Posterior vena cava (tissue), 2 donors: ENCODE measurements at regions not wholly inside any gene's neighbourhood (a gene's known extent, or its start where the extent isn't known, plus 50 kb on each side); places are given as distances from the start of the nearest gene placed in this dataset.

Source experiments
- DNase-seq: peaks from one replicate; pipeline ENCODE4 v3.0.0-alpha.2; 2020; ENCODE audit warnings: low spot score
- intact Hi-C, 2 donors: fragments of 100-400 bp; cut with DNase I; formaldehyde crosslinking; loops; one replicate each; pipeline versions ENCODE4 v1.14.1 to v1.14.2; 2022 to 2023
- donor health status: DM: yes; HTN: yes; CAD: no.
- donor health status: DM: yes; HTN: yes; CAD: no.

DNA sequence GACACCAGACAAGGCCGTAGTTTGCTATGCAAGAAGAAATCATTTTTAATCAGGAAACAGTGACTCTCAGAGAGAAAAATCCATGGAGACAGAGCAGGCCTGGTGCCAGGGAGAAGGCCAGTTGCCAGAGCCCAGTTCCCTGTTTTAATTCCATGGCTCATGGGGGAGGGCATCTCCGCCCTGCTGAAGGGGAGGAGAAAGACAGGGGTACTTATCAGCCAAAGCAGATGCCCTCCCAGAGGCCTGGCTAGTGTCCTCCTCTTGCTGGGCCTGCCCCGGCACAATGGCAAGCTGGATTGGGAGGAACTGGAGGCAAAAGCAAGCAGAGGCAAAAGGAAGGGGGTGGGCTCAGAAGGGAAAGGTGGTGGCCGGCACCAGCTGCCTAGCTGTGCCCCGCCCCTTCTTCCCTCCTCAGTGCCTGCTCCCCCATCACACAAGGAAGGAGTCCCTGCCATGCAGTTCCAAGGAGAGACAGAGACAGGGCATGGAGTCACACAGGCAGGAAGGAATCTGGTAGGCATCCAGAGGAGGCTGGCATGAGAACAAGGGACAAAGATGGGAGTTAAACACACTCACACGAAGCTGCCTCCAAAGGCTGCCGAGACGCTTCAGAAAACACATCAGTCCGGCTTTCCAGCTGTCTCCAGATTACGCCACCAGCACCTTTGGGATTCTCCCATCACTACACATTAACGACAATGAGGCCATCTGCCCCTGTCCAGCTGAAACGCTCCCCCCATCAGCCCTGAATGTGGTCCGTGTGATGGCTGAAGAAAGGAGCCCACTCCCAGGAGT is 591.8 kb downstream of the BUD13 start:
- intact Hi-C loops: no loop called here
- DNase-seq: no peak

DNA sequence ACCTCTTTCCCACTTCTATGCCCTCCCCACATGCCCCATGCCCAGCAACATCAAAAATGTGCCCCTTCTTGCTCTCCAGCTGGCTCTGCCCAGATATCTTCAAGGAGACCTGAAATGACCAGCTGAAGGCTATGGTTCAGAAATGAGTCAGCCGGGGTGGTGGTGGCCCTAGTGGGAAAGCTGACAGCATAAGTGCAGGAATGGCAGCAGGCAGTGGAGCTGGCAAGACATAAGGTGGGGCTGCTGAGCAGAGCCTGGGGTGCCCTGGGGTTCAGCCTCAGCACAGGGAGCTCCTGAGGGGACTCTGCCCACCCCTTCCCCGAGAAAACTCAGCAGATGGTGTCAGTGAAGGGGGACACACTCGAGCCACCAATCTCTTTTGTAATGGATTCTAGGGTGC is 593.4 kb downstream of the BUD13 start:
- DNase-seq: no peak
- intact Hi-C loops: no loop called here

DNA sequence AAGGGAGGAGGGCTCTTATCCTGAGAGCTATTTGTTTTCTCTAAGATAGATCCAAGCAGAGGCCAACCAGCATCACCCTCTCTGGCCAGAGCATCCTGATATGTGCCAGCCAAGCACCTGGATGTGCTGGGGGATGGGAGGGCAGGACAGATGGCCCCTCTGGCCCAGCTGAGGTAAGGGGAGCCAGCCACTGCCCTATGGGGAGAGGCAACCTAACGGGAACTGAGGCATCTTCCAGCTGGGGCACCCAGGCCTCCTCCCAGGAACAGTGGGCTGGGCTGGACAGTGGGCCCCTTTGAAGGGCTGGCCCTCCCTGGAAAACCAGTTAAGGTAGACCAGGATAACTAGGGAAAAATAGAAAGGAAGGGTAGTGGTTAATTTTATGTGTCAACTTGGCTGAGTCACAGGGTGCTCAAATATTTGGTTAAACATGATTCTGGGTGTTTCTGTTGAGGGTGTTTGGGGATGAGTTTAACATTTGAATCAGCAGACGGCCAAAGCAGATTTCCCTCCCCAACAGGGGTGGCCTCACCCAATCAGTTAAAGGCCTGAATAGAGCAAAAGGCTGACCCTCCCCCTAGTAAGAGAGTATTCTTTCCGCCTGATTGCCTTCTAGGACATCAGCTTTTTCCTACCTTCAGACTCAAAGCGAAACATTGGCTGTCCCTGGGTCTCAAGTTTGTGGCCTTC is 595.1 kb downstream of the BUD13 start:
- intact Hi-C loops: no loop called here
- DNase-seq: no peak

DNA sequence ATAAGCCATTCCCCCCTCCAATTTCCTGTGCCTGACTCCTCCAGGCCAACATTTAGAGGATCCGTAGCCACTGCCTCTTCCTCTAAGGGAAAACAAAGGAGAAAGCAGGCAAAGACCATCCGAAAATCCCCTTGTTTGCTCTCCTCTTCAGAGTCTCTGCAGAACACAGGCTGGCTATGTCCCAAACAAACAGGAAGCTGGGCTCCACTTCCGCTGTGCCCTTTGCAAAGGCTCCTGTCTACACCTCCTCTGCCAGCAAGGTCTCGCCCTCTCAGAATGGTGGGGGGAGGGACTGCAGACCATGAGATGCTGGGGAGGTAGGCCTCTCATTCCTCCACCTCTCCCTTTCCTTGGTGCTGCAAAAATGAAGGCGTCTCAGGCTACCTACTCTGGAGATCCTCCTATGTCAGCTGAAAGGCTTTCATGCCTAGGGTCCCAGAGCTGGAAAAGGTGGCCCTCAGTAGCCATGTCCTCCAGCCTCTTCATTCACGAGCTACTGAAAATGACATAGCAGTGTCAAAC is 596.2 kb downstream of the BUD13 start:
- intact Hi-C loops: no loop called here
- no peak for DNase-seq

DNA sequence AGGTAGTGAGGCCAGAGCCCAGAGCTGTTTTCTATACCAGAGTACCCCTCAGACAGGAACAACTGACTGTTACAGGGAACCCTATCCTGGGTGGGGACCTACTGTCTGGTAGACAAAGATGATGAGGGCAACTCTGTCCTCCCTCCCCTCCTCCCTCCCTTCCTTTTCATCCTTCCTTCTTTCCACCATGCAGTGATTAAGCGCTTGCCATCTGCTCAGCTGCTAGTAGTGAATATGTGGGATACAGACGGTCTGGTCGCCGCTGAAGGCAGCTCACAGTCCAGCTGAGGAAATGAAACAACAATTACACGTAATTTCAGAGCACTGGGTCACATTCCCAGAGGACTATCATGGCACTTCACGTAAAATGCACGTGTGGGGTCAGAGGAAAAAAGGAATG is 597.1 kb downstream of the BUD13 start:
- no peak for DNase-seq

DNA sequence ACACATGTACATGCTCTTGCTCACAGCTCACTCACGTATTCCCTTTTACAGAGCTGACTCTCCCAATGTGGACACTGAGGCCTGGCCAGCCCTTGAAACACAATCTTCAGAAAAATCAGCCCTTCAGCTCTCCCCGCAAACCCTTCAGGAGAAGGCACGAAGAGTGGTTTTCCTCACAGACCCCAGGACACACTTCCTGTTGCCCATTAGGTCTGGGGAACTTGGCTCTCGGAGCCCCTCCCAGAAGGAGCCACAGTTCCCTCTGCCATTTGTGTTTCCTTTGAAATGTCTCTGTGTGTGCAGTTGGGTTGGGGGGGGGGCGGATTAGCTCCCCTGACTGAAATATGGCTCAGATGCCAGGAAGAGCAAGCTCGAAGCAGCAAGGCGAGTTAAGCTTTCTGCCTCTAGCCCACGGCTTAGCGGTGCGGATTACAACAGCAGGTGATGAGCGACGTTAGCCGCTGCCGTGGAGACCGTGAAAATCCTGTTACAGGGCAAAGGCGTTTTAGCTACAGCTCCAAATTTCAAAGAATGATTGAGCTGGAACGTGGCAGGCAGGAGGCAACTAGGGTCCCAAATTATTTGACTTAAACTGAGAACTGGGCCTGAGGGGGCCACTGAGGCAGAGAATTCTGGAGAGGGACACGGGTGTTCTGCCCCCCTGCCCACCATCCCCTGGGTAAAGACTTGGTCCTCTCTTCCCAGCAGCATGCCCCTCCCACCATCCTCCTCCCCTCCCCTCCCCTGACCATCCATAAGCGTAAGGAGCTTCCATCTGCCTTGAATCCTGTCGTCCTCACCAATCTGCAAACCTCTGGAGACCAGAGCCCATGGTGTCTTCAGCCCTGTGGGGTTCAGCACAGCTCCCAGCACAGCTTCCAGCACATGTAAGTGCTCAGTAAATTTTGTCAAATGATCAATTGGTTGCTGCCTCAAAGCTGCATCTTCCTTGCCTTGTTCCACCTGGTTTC is 598.6 kb downstream of the BUD13 start:
- DNase-seq: no peak
- intact Hi-C loops: no loop called here

More for the DNA sequence above, 597.1 kb downstream of the BUD13 start:
- intact Hi-C loops: no loop called here

DNA sequence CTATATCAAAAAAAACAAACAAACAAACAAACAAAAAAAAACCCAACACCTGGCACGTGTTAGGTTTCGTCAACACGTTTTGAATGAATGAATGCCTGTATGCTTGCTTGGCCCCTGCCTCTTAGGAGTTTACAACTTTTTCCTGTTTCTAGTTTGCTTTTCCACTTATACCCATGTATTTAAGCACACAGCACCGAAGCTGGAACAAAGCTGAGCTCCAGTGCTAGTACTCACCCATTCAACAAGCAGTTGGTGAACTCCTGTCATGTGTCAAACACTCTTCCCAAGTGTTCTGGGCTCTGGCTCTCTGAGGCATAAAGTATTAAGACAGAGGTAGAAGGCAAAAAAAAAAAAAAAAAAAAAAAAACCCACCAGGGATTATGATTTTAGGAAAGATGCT is 599.3 kb downstream of the BUD13 start:
- intact Hi-C loops: no loop called here
- no peak for DNase-seq

DNA sequence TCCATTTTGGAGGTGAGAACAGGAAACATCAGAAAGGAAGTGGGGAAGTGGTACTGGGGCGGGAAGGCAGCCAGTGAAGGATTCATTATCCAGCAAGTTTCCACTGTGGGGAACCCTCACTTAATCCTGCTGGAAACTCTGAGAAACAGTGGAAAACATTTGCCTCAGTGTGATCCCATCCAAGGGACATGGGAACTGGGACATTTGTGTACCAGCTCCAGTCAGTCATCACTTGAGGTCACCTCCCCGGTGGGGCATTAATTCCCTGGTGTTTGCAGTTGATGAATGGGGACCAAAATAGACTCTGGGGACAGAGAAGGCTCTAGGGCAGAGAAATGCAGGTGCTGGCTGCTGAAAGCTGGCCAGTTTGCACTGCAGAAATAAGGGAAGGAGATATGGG is 599.9 kb downstream of the BUD13 start:
- DNase-seq: no peak
- intact Hi-C loops: no loop called here

DNA sequence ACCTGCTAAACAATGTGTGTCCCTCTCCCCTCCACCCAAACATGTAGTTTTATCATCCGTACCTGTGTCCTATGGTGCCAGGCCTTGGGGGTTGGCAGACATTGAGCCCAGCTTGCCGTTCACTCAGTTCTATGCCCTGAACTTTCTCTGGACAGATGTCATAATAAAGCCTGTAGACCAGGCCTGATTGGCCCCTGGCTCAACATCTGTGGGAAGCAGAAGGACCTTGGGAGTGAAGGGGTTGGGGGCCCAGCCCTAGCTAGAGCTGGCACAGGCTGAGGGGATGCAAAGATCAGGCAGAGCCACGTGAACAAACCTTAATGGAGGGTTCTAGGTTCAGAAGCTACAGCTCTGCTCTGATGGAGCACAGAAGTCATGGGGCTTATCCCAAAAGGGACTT is 600.6 kb downstream of the BUD13 start:
- intact Hi-C loops: no loop called here

DNA sequence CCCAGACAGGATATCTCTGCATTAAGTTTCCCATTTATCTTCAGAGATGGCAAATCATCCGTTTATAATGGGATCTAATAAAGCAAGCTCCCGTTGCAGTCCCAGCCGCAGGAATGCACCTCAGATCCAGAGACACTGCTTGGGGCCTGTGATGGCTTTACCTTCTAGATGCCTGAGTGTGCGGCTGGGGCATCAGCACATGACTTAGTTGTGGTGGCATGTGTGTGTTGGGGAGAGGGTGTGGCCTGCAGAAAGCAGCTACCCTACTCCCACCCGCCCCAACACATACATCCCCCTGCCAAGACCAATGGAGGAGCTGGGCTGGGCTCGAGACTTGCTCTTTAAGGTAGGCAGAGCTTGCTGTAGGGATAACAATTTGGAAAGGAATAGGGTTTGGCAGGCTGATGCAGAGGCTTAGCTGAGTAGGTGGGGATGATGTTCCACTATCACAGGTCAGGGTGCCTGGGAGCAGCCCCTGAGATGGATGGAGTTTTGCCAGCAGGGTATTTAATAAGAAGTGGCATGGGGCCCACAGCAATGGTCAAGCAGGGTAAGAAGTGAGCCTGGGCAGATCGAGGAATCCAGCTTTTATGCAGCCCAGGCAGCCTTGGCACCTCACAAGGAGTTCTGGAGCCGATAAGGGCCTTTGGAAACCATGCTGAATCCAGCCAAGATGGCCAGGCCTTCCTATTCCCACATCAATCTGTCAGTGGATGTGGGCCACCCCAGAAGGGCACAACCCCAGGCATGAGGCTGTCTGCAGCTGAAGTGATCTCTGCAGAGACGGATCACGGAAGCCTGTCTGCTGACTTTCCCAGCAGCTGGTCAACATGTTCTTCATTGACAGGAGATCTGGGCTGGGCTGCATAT is 601.3 kb downstream of the BUD13 start:
- DNase-seq: no peak
- intact Hi-C loops: no loop called here

More for the DNA sequence above, 600.6 kb downstream of the BUD13 start:
- no peak for DNase-seq

DNA sequence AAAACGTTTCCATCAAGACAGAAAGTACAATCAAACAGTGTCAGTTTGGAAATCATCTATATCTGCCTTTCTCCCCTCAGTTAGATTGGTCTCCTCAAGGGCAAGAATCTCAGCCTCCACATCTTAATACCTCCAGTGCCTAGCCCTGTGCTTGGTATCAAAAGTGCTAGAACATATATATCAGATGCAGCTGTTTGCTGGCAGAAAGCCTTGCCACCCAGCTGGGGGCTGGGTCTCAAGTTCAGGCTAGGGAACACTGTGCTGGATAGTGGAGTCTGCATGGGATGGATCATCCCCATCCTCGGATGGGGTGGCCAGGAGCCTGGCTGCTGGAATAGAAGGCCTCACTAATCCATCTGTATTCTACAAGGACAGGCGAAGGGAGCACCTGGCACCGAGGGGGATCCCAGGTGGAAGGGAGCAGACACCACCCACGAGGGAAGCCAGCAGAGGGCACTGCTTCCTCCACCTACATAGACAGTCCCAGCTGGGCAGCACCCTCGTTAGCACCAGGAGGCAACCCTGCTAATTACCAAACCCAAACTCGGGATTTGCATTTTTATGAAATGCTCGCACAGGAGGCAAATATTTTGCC is 602.2 kb downstream of the BUD13 start:
- no peak for DNase-seq
- intact Hi-C loops: no loop called here

DNA sequence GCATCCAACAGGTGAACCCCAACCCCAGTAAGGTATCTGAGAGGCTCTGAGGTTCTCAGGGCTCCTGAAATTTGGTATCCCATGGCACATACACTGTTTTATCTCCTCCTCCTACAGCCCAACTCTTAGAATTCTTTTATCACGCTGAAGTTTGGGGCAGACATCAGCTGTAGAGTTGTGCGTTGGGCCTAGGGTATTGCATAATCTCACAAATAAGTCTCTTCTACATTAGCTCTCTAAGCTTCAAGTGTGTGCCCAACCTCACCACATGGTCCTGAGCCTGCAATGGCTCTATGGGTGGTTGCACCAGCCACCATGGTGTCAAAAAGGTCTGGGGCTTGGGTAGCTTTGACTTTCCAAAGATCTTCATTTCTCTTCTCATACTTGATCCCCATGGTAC is 603.0 kb downstream of the BUD13 start:
- DNase-seq: no peak
- intact Hi-C loops: no loop called here

DNA sequence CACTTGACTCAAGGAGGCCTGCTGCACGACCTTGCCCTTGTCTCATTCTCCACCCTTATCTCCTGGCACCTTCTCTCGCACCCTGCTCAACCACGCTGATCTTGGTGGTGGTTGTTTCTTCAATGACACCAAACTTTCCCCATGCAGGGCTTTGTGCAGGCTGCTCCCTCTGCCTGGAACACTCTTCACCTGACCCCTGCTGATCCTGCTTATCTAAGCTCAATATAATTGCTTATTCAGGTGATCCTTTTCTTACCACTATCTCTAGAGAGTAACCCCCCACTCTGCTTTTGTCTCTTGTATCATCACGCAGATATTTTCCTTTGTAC is 604.4 kb downstream of the BUD13 start:
- no peak for DNase-seq
- intact Hi-C loops: no loop called here

DNA sequence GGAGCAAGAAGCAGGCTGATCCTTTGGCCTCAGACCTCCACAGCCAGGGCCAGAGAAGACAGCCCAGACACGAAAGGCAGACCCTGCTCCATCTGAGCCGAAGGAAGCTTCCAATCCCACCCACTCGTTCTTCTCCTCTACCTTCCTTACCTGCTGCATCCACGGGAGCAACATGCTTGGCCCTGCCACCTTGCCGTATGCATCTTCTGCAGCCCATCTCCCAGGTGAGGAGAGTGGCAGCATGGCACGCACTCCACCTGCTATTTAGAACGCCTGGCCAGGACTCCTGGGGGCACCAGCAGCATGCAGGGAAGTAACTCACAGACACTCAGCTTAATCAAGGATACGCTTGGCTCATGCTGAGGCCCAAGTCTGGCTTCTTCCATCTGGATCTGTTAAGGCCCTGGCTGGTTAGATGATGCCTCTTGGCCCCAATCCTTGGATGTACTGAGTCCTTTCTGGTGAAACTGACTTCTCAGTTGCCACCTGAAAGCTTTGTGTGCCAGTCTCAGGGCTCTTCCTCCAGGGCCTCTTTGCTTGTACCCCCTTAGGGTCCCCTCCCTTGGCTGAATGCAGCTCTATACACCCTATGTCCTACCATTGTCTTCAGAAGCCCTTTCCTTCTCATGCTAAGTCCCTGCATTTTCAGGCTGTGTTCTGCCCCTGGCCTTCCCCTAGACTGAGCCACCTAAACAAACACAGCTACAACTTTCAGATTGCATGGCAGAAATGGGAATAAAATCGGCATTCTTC is 604.9 kb downstream of the BUD13 start:
- intact Hi-C loops: no loop called here
- no peak for DNase-seq

DNA sequence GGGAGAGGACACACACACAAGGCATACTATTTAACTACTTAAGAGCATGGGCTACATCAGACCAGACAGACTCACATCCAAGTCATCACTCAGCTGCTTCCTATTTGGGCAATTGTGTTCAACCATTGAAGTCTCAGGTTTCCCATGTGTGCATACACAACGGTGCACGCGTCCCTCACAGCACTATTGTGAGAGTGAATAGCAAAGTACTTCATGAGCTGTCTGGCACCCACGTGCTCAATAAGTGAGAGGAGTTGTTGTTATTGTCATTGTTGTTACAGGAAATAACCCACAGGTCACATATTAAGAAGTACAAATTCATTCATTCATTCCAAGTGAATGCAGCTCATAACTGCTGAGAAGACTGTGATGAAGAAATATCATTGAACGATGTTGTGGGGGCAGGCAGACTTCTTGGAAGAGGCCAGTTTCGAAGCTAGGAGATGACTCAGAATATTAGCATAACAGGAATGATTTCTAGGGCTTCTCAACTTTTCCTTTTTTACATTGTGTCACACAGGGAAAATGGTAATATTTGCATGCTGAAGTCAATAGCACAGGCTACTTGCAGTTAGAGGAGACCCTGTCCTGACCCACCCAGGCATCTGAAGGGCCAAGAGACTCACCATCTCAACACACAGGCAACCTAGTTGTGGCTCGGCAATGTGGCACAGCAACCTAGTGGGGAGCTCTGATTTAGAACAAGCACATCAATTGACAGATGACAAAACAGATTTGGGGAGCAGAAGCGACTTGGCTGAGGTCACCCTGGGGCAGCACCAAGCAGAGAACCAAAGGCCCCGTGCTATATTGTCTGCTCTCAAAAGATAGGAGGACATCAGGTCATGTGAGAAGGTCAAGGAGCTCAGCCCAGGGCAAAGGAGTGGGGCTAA is 606.0 kb downstream of the BUD13 start:
- no peak for DNase-seq
- intact Hi-C loops: no loop called here

DNA sequence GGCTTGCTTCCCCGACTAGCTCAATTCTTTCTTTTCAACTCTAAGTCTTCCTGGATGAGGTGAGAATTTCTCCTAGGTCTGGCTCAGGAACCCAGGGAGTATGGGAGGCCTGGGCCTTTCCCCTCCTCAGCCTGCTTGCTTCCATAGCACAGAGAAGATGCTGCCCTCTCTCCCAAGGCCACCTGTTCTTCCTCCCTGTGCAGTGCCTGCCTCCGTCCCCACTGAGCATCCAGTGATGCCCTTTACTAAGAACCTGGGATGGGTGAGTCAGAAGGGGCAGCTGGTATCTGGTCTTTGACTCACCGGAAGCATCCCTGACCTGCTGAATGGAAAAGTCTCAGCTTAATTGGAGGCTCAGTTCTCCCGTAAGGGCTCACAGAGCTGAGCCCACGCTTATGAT is 607.9 kb downstream of the BUD13 start:
- intact Hi-C loops: no loop called here
- DNase-seq: no peak

DNA sequence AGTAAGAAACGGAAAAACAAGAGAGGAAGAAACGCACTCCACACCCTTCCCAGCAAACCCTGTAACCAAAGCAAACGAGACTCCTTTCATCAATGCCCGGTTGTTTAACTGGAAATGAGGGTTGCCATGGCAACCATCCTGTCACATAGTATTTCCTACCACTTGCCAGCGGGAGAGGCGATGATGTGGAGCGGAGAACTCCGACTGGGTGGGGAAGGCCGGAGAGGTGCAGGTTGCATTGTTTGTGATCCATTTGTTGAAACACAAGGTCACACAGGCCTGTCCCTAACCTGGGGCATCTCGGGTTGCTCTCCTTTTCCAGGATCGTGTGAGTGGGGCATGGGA is 609.9 kb downstream of the BUD13 start:
- DNase-seq: no peak
- intact Hi-C loops: no loop called here
